ENCODE measurements at regions not wholly inside any gene's neighbourhood (a gene's known extent, or its start where the extent isn't known, plus 50 kb on each side); places are given as distances from the start of the nearest gene placed in this dataset.
A peak's percentile ranks its signal among the peaks of the same experiment; 100 is the strongest.
"Not testable (repeated sequence)": the region's sequence is repeated elsewhere in the genome, so short reads cannot be mapped to it uniquely, and the experiment has no call there.

GRCh38 chr11:33994937-33995336, 56.6 kb upstream of the CAPRIN1 start (continued):
- TF ChIP-seq MLLT1 (IDR thresholded peaks at IDR 0.05) (no peak), STAT3 (IDR thresholded peaks at IDR 0.05; ENCODE audit: low read depth, low read length) (no peak)

GRCh38 chr11:33991136-33991535, 60.4 kb upstream of the CAPRIN1 start:
- SMC1A ChIA-PET (ENCODE audit: uncharacterized antibody, unreplicated experiment), result interaction anchor here (0.6 to 1.8 kb wide), 5 partner anchors 41 to 430 kb away, joined by 3 to 5 read pairs (median 3); no protein-coding TSS in a partner anchor
- BruUV-seq (replicated peaks); H3K4me2 ChIP-seq (ENCODE audit: control insufficient read depth, insufficient read depth); H3K9me3 ChIP-seq (replicated peaks; ENCODE audit: control insufficient read depth, insufficient read depth, low read length); H3K27me3 ChIP-seq (replicated peaks in 1 of 2; ENCODE audit: control insufficient read depth in 2 of 2, insufficient read depth in 2 of 2, low read length in 1 of 2); in situ Hi-C loops (cut with MboI); FAIRE-seq; DNase-seq (ENCODE audit: low read depth, low spot score); intact Hi-C loops (cut with micrococcal nuclease; ENCODE audit: unreplicated experiment); H3K36me3 ChIP-seq (ENCODE audit: control insufficient read depth in 2 of 2, insufficient read depth in 2 of 2, low read length in 1 of 2); H3K9ac ChIP-seq (ENCODE audit: control insufficient read depth, insufficient read depth, low read length); H3K4me3 ChIP-seq; POLR2A ChIA-PET; ATAC-seq; H3K27ac ChIP-seq (ENCODE audit: control insufficient read depth, insufficient read depth); H3K4me1 ChIP-seq (ENCODE audit: control insufficient read depth, insufficient read depth, low read length); H4K20me1 ChIP-seq (ENCODE audit: control insufficient read depth, insufficient read depth); H3K79me2 ChIP-seq (ENCODE audit: control insufficient read depth, insufficient read depth, low read length): not testable (repeated sequence)
- WGBS (ENCODE audit: insufficient coverage, insufficient replicate concordance, low lambda C conversion rate, missing lambda C conversion rate), result 56% methylated on average over 13 of the region's 13 CpGs
- CTCF ChIA-PET, result interaction anchor here (0.6 to 1.8 kb wide), 5 partner anchors 17 to 183 kb away, joined by 3 to 5 read pairs (median 3); partner anchors contain the start of gene CAPRIN1
- peak overlapping the region; percentile 17; the same call in 1 of the 2 replicates for H2AFZ ChIP-seq (ENCODE audit: control insufficient read depth, low read depth, low read length)
- RAD21 ChIA-PET (ENCODE audit: unreplicated experiment), result interaction anchor here (0.6 to 1.1 kb wide), 2 partner anchors 73 to 375 kb away, joined by 3 to 4 read pairs; no protein-coding TSS in a partner anchor

- 76% methylated on average over 27 of the region's 32 CpGs for WGBS (ENCODE audit: insufficient coverage, insufficient replicate concordance, low lambda C conversion rate, missing lambda C conversion rate)
- CTCF ChIA-PET; H3K4me1 ChIP-seq (ENCODE audit: control insufficient read depth, insufficient read depth, low read length); intact Hi-C loops (cut with micrococcal nuclease; ENCODE audit: unreplicated experiment); RAD21 ChIA-PET (ENCODE audit: unreplicated experiment); H3K36me3 ChIP-seq (ENCODE audit: control insufficient read depth in 2 of 2, insufficient read depth in 2 of 2, low read length in 1 of 2); H3K9me3 ChIP-seq (replicated peaks; ENCODE audit: control insufficient read depth, insufficient read depth, low read length); BruUV-seq (replicated peaks); H3K27ac ChIP-seq (ENCODE audit: control insufficient read depth, insufficient read depth); H3K27me3 ChIP-seq (replicated peaks in 1 of 2; ENCODE audit: control insufficient read depth in 2 of 2, insufficient read depth in 2 of 2, low read length in 1 of 2); ATAC-seq; in situ Hi-C loops (cut with MboI); FAIRE-seq; DNase-seq (ENCODE audit: low read depth, low spot score); H3K4me3 ChIP-seq; H2AFZ ChIP-seq (ENCODE audit: control insufficient read depth, low read depth, low read length); POLR2A ChIA-PET; H3K9ac ChIP-seq (ENCODE audit: control insufficient read depth, insufficient read depth, low read length); H3K79me2 ChIP-seq (ENCODE audit: control insufficient read depth, insufficient read depth, low read length); H3K4me2 ChIP-seq (ENCODE audit: control insufficient read depth, insufficient read depth); H4K20me1 ChIP-seq (ENCODE audit: control insufficient read depth, insufficient read depth): not testable (repeated sequence)
- SMC1A ChIA-PET (ENCODE audit: uncharacterized antibody, unreplicated experiment), result interaction anchor here (1.6 to 1.8 kb wide), 2 partner anchors 103 to 133 kb away, joined by 3 to 5 read pairs; no protein-coding TSS in a partner anchor
Observed at GRCh38 chr11:33990131-33990530, 61.4 kb upstream of the CAPRIN1 start.
